Endothelial cell (in vitro differentiated cells): ENCODE measurements at regions not wholly inside any gene's neighbourhood (a gene's known extent, or its start where the extent isn't known, plus 50 kb on each side); places are given as distances from the start of the nearest gene placed in this dataset.

ENCODE experiments used
- DNase-seq: peaks from one replicate; pipeline ENCODE4 v3.0.0; 2021; ENCODE audit warnings: low spot score
- H3K27ac Mint-ChIP-seq: one replicate; pipeline ENCODE4 v1.8.0; 2021; ENCODE audit warnings: mixed read lengths, inconsistent platforms; ENCODE audit not compliant: unreplicated experiment
- H3K27me3 Mint-ChIP-seq: one replicate; pipeline ENCODE4 v1.8.0; 2021; ENCODE audit warnings: mild to moderate bottlenecking, moderate library complexity, mixed read lengths, inconsistent platforms; ENCODE audit not compliant: unreplicated experiment
- H3K36me3 Mint-ChIP-seq: one replicate; pipeline ENCODE4 v1.8.0; 2021; ENCODE audit warnings: mild to moderate bottlenecking, low read depth, mixed read lengths, inconsistent platforms; ENCODE audit not compliant: unreplicated experiment
- H3K4me1 Mint-ChIP-seq: one replicate; pipeline ENCODE4 v1.8.0; 2021; ENCODE audit warnings: mild to moderate bottlenecking, mixed read lengths, inconsistent platforms; ENCODE audit not compliant: unreplicated experiment
- H3K4me3 Mint-ChIP-seq: one replicate; pipeline ENCODE4 v1.8.0; 2021; ENCODE audit warnings: mild to moderate bottlenecking, mixed read lengths, inconsistent platforms; ENCODE audit not compliant: unreplicated experiment
- H3K9me3 Mint-ChIP-seq: one replicate; pipeline ENCODE4 v1.8.0; 2021; ENCODE audit warnings: mixed read lengths, inconsistent platforms; ENCODE audit not compliant: unreplicated experiment
- TF ChIP-seq, protein P1 (sequence below): fragments of 200-600 bp; sonication (generic); IDR thresholded peaks from one replicate; pipeline ENCODE4 v1.5.0; 2021; ENCODE audit warnings: antibody characterized with exemption; ENCODE audit not compliant: unreplicated experiment

DNA sequence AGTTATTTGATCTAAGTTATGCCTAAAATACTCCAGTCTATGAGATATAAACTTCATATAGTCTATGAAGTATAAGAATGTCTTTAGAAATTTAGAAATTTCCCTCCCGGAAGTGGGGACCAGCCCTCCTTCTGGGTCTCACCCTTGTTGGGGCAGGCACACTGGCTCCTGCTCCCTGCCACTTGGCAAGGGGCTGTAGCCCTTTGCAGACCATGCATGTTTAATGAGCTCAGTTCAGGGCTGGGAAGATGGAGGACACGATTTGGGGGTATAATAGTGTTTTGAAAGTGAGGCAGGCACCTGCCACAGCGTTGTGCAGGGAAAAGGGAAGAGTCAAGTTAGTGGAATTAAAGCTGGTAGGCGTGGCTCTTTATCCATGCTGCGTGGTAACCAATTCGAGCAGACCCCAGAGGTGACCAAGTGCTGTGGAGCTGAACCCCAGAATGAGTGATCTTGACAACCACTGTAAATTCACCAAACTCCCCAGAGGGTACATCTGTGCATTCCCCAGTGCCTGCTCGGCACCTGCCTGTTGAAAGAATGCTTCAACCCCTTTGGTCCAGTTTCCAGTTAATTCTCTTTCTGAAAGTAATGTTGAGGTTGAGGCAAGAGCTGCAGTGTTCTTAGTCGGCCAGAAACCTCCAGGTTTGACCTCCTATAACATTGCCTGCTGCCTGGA lies 79.6 kb downstream of the DOP1B start:
- Mint-ChIP-seq H3K27me3 (peaks cover 2% of the 10 kb centered on the region), H3K27ac (no peak overlapping the region), H3K4me1 (peaks cover 8% of the 10 kb centered on the region), H3K4me3 (no peak overlapping the region), H3K9me3 (no peaks in the 10 kb centered on the region), H3K36me3 (no peaks in the 10 kb centered on the region)
- TF ChIP-seq, protein P1, sequence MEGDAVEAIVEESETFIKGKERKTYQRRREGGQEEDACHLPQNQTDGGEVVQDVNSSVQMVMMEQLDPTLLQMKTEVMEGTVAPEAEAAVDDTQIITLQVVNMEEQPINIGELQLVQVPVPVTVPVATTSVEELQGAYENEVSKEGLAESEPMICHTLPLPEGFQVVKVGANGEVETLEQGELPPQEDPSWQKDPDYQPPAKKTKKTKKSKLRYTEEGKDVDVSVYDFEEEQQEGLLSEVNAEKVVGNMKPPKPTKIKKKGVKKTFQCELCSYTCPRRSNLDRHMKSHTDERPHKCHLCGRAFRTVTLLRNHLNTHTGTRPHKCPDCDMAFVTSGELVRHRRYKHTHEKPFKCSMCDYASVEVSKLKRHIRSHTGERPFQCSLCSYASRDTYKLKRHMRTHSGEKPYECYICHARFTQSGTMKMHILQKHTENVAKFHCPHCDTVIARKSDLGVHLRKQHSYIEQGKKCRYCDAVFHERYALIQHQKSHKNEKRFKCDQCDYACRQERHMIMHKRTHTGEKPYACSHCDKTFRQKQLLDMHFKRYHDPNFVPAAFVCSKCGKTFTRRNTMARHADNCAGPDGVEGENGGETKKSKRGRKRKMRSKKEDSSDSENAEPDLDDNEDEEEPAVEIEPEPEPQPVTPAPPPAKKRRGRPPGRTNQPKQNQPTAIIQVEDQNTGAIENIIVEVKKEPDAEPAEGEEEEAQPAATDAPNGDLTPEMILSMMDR, result no peak
- DNase-seq, result no peak

DNA sequence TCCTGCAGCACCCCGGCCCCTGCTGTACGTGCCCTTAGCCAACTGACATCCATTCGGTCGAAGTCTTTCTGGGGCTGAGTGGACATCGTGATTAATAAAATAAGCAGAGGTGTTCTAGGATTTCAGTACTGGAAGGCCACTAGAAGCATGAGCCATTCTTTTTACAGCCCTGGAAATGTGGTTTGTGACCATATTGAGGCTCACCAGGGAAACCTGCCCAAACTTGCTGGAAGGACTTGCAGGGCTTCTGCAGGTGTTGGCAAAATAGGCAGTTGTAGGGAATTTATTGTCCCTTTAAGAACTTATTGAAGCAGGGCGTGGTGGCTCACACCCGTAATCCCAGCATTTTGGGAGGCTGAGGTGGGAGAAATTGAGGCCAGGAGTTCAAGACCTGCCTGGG lies 80.8 kb downstream of the DOP1B start:
- Mint-ChIP-seq H3K27me3 (peaks cover 2% of the 10 kb centered on the region), H3K36me3 (no peaks in the 10 kb centered on the region), H3K4me3 (no peak overlapping the region), H3K27ac (no peak overlapping the region), H3K4me1 (peaks cover 8% of the 10 kb centered on the region), H3K9me3 (no peaks in the 10 kb centered on the region)
- no peak for DNase-seq
- TF ChIP-seq, protein P1, result no peak

DNA sequence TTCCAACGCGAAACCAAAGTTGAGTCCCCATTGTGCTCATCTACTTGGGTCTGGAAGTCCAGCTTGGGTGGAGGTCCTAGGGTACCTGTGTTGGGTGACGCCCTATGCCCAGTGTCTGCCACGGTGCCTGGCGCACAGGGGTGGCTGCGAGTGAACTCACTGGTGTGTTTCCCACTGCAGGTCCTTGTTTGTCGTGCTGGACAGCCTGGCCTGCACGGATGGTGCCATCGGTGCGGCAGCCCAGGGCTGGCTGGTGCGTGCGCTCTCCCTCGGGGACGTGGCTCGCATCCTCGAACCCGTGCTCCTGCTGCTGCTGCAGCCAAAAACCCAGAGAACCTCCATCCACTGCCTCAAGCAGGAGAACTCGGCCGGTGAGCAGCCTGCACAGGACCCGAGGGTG lies 80.4 kb upstream of the MORC3 start:
- Mint-ChIP-seq H3K9me3 (no peaks in the 10 kb centered on the region), H3K36me3 (no peaks in the 10 kb centered on the region), H3K27ac (no peak overlapping the region), H3K4me3 (no peak overlapping the region), H3K4me1 (peaks cover 11% of the 10 kb centered on the region), H3K27me3 (peaks cover 2% of the 10 kb centered on the region)
- TF ChIP-seq, protein P1, result no peak
- DNase-seq, result no peak

DNA sequence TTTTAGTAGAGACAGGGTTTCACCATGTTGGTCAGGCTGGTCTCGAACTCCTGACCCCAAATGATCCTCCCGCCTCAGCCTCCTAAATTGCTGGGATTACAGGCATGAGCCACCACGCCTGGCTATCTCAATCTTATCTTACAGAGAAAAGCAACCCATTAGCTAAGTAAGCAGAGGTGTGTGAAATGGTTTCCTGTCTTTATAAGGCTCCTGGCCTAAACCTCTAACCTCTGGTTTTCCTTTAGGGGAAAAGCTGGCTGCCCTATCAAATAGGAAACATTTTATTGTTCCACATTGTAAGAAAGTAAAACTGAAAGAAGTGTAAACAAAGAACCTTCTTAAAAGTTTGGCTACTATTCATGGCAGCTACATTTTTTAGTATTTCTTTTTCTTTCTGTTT lies 78.3 kb upstream of the MORC3 start:
- H3K36me3 Mint-ChIP-seq, result peaks cover 7% of the 10 kb centered on the region

DNA sequence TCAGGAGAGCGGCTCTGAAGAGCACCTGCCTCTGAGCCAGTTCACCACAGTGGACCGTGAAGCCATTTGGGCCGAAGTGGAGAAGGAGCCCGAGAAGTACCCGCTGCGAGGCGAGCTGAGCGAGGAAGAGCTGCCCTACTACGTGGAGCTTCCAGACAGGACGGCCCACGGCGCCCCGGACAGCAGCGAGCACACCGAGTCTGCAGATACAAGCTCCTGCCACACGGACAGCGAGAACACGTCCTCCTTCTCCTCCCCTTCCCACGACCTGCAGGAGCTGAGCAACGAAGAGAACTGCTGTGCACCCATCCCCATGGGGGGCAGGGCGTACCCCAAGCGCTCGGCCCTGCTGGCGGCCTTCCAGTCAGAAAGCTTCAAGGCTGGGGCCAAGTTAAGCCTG lies 74.9 kb upstream of the MORC3 start:
- DNase-seq, result no peak
- TF ChIP-seq, protein P1, result no peak
- peaks cover 7% of the 10 kb centered on the region for H3K36me3 Mint-ChIP-seq
- H3K27me3 Mint-ChIP-seq, result no peaks in the 10 kb centered on the region
- no peak overlapping the region for H3K27ac Mint-ChIP-seq
- no peak overlapping the region for H3K4me3 Mint-ChIP-seq
- H3K4me1 Mint-ChIP-seq, result peaks cover 7% of the 10 kb centered on the region
- no peaks in the 10 kb centered on the region for H3K9me3 Mint-ChIP-seq

More for the DNA sequence above, 78.3 kb upstream of the MORC3 start:
- Mint-ChIP-seq H3K4me1 (peaks cover 7% of the 10 kb centered on the region), H3K9me3 (no peaks in the 10 kb centered on the region), H3K4me3 (no peak overlapping the region), H3K27ac (no peak overlapping the region), H3K27me3 (no peaks in the 10 kb centered on the region)
- no peak for DNase-seq
- TF ChIP-seq, protein P1, result no peak
